ENCODE measurements at regions not wholly inside any gene's neighbourhood (a gene's known extent, or its start where the extent isn't known, plus 50 kb on each side); places are given as distances from the start of the nearest gene placed in this dataset.

- TF ChIP-seq RNF2 (IDR thresholded peaks at IDR 0.05; ENCODE audit: borderline replicate concordance, low read depth) (no peak), ESRRA (IDR thresholded peaks at IDR 0.05; ENCODE audit: borderline replicate concordance, low read length) (no peak), NFE2L2 (conservative IDR thresholded peaks at IDR 0.05; ENCODE audit: low read length) (no peak), JUN (IDR thresholded peaks at IDR 0.05) (no peak), JUNB (IDR thresholded peaks at IDR 0.05) (no peak)
- TF ChIP-seq, protein P1, sequence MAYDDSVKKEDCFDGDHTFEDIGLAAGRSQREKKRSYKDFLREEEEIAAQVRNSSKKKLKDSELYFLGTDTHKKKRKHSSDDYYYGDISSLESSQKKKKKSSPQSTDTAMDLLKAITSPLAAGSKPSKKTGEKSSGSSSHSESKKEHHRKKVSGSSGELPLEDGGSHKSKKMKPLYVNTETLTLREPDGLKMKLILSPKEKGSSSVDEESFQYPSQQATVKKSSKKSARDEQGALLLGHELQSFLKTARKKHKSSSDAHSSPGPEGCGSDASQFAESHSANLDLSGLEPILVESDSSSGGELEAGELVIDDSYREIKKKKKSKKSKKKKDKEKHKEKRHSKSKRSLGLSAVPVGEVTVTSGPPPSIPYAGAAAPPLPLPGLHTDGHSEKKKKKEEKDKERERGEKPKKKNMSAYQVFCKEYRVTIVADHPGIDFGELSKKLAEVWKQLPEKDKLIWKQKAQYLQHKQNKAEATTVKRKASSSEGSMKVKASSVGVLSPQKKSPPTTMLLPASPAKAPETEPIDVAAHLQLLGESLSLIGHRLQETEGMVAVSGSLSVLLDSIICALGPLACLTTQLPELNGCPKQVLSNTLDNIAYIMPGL (CRISPR knock-in tag; IDR thresholded peaks at IDR 0.05; ENCODE audit: borderline replicate concordance): no peak
- no peaks in the 10 kb centered on the region for H3K9me3 ChIP-seq
- H3K4me3 ChIP-seq: no peak overlapping the region
- ATAC-seq (no peak), FAIRE-seq (no peak), DNase-seq (ENCODE audit: low read depth in 1 of 2, low spot score in 1 of 2) (no peak)
- POLR2A ChIA-PET: no interaction called here
- H3K4me1 ChIP-seq: no peaks in the 10 kb centered on the region
- WGBS (ENCODE audit: missing lambda C conversion rate): 45% methylated on average over 3 of the region's 3 CpGs
- no peak overlapping the region for H3K27ac ChIP-seq
- CTCF ChIA-PET: no interaction called here
- H3K4me2 ChIP-seq: no peak overlapping the region
These were observed 153.9 kb downstream of the PCDH18 start for GRCh38 chr4:137378393-137378792.

GRCh38 chr4:137376312-137376711 lies 156.0 kb downstream of the PCDH18 start:
- Histone ChIP-seq H3K9me3 (no peaks in the 10 kb centered on the region), H3K4me3 (no peak overlapping the region), H3K27ac (no peak overlapping the region), H3K4me2 (no peak overlapping the region), H3K4me1 (no peaks in the 10 kb centered on the region)
- POLR2A ChIA-PET: no interaction called here
- ATAC-seq: no peak
- CTCF ChIA-PET: no interaction called here
- no peak for FAIRE-seq
- no peak for DNase-seq (ENCODE audit: low read depth in 1 of 2, low spot score in 1 of 2)
- 10% methylated on average over 2 of the region's 2 CpGs for WGBS (ENCODE audit: missing lambda C conversion rate)
- TF ChIP-seq ZSCAN20 (CRISPR knock-in tag; IDR thresholded peaks at IDR 0.05) (no peak), HDAC2 (IDR thresholded peaks at IDR 0.05) (no peak), FOXS1 (CRISPR knock-in tag; IDR thresholded peaks at IDR 0.05) (no peak), CTCF (IDR thresholded peaks at IDR 0.05) (no peak), MAZ (IDR thresholded peaks at IDR 0.05; ENCODE audit: borderline replicate concordance, low read depth, low read length) (no peak), HOXA7 (CRISPR knock-in tag; IDR thresholded peaks at IDR 0.05) (no peak), MAFK (IDR thresholded peaks at IDR 0.05; ENCODE audit: partially characterized antibody) (no peak), ZC3H11A (IDR thresholded peaks at IDR 0.05) (no peak), RAD21 (conservative IDR thresholded peaks at IDR 0.05 in 1 of 2, IDR thresholded peaks at IDR 0.05 in 1 of 2) (no peak), CHD2 (IDR thresholded peaks at IDR 0.05; ENCODE audit: low read length, partially characterized antibody) (no peak), BCL3 (IDR thresholded peaks at IDR 0.05) (no peak), SREBF2 (IDR thresholded peaks at IDR 0.05) (no peak), SMC3 (IDR thresholded peaks at IDR 0.05) (no peak), EP300 (IDR thresholded peaks at IDR 0.05) (no peak), REST (IDR thresholded peaks at IDR 0.05) (no peak)
- TF ChIP-seq, protein P2, sequence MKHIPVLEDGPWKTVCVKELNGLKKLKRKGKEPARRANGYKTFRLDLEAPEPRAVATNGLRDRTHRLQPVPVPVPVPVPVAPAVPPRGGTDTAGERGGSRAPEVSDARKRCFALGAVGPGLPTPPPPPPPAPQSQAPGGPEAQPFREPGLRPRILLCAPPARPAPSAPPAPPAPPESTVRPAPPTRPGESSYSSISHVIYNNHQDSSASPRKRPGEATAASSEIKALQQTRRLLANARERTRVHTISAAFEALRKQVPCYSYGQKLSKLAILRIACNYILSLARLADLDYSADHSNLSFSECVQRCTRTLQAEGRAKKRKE (CRISPR knock-in tag; IDR thresholded peaks at IDR 0.05; ENCODE audit: low read depth): no peak
- TF ChIP-seq, protein P3, sequence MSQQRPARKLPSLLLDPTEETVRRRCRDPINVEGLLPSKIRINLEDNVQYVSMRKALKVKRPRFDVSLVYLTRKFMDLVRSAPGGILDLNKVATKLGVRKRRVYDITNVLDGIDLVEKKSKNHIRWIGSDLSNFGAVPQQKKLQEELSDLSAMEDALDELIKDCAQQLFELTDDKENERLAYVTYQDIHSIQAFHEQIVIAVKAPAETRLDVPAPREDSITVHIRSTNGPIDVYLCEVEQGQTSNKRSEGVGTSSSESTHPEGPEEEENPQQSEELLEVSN (IDR thresholded peaks at IDR 0.05; ENCODE audit: borderline replicate concordance, low read depth): no peak

All from A549 (cell line).